ENCODE measurements at regions not wholly inside any gene's neighbourhood (a gene's known extent, or its start where the extent isn't known, plus 50 kb on each side); places are given as distances from the start of the nearest gene placed in this dataset.

DNA sequence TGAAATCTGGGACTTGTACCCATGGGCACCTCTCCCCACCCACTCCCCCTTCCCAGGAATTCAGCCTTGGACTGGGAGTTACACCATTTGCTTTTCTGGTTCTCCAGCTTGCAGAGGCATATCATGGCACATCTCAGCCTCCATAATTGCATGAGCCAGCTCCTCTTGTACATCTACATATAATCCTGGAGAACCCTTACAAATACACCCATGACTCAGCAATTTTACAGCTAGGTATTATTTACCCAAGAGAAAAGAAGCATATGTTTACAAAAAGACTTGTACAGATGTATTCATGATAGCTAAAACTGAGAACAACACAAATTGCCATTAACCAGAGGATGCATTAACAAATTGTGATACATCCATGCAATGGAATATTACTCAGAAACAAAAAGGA is 58.4 kb downstream of the RPLP1 start:
- Histone ChIP-seq H3K4me1 (ENCODE audit: control insufficient read depth, insufficient read depth, low read depth, low read length) (no peaks in the 10 kb centered on the region), H3K9me3 (ENCODE audit: control insufficient read depth, low read length) (no peaks in the 10 kb centered on the region), H2BK12ac (ENCODE audit: low read length in 2 of 2) (no peak overlapping the region), H3K14ac (ENCODE audit: low read length in 2 of 2) (no peak overlapping the region), H3K9ac (ENCODE audit: low read length) (no peak overlapping the region), H3K27ac (ENCODE audit: low read length, poor library complexity, severe bottlenecking) (no peak overlapping the region), H3K23ac (ENCODE audit: low read length in 2 of 2) (no peak overlapping the region), H2BK5ac (ENCODE audit: low read depth, low read length, poor library complexity, severe bottlenecking) (no peak overlapping the region), H2AK5ac (ENCODE audit: low read length, severe bottlenecking) (no peak overlapping the region), H3K27me3 (ENCODE audit: control insufficient read depth in 1 of 2, insufficient read depth in 1 of 2, low read length in 2 of 2) (peaks cover 25 to 33% of the 10 kb centered on the region in 2 experiments), H3K79me1 (replicated peaks; ENCODE audit: low read length, poor library complexity, severe bottlenecking) (no peaks in the 10 kb centered on the region), H3K36me3 (ENCODE audit: control insufficient read depth in 1 of 2, insufficient read depth in 2 of 2, low read depth in 1 of 2, low read length in 2 of 2) (no peaks in the 10 kb centered on the region), H2BK120ac (ENCODE audit: low read depth, low read length) (no peak overlapping the region), H3K4me2 (ENCODE audit: low read length, poor library complexity, severe bottlenecking) (no peak overlapping the region), H4K8ac (ENCODE audit: low read length) (no peak overlapping the region), H3K4me3 (ENCODE audit: insufficient read depth in 1 of 2, low read depth in 1 of 2, low read length in 2 of 2) (no peak overlapping the region), H4K91ac (ENCODE audit: low read length) (no peak overlapping the region), H2BK15ac (ENCODE audit: low read depth, poor library complexity, severe bottlenecking) (no peak overlapping the region), H2AFZ (ENCODE audit: low read depth, low read length) (no peak overlapping the region), H3K4ac (ENCODE audit: low read depth in 1 of 2, low read length in 2 of 2) (no peak overlapping the region), H3K18ac (ENCODE audit: low read depth in 1 of 2, low read length in 2 of 2) (no peak overlapping the region)
- DNase-seq: no peak

DNA sequence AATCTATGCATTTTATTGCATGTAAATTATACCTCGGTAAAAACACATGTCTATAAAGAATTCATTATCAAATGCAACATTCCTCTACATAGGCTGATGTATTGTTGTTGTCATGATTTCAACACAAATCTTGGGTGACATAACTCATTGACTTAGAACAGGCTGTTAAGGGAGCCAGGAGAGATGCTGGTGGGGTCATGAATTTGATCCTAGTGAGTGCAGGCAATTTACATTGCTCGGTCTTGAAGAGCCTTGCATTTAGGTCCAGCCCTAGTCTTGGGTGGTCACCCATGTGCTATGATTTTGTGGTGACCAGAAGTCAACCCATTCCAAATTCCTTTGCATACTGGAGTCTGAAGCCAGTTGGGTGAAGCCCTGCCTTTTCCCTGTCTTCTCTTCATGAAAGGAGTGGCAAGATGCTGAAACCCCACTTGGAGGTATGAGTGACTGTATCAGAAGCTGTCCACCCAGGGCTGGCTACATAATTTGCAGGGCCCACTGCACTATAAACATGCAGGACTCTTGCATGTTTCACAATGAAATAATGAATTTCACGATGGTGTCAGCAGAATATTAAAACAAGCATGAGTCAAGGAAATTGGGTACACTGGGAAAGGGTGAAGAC is 59.2 kb downstream of the RPLP1 start:
- Histone ChIP-seq H4K8ac (ENCODE audit: low read length) (no peak overlapping the region), H3K4ac (ENCODE audit: low read depth in 1 of 2, low read length in 2 of 2) (no peak overlapping the region), H2AFZ (ENCODE audit: low read depth, low read length) (no peak overlapping the region), H3K18ac (ENCODE audit: low read depth in 1 of 2, low read length in 2 of 2) (no peak overlapping the region), H3K9me3 (ENCODE audit: control insufficient read depth, low read length) (no peaks in the 10 kb centered on the region), H3K9ac (ENCODE audit: low read length) (no peak overlapping the region), H4K91ac (ENCODE audit: low read length) (no peak overlapping the region), H2AK5ac (ENCODE audit: low read length, severe bottlenecking) (no peak overlapping the region), H3K36me3 (ENCODE audit: control insufficient read depth in 1 of 2, insufficient read depth in 2 of 2, low read depth in 1 of 2, low read length in 2 of 2) (no peaks in the 10 kb centered on the region), H3K4me2 (ENCODE audit: low read length, poor library complexity, severe bottlenecking) (no peak overlapping the region), H3K27me3 (ENCODE audit: control insufficient read depth in 1 of 2, insufficient read depth in 1 of 2, low read length in 2 of 2) (peaks cover 23 to 35% of the 10 kb centered on the region in 2 experiments), H3K4me3 (ENCODE audit: insufficient read depth in 1 of 2, low read depth in 1 of 2, low read length in 2 of 2) (no peak overlapping the region), H2BK5ac (ENCODE audit: low read depth, low read length, poor library complexity, severe bottlenecking) (no peak overlapping the region), H2BK15ac (ENCODE audit: low read depth, poor library complexity, severe bottlenecking) (no peak overlapping the region), H3K27ac (ENCODE audit: low read length, poor library complexity, severe bottlenecking) (no peak overlapping the region), H3K79me1 (replicated peaks; ENCODE audit: low read length, poor library complexity, severe bottlenecking) (no peaks in the 10 kb centered on the region), H3K4me1 (ENCODE audit: control insufficient read depth, insufficient read depth, low read depth, low read length) (no peaks in the 10 kb centered on the region), H2BK120ac (ENCODE audit: low read depth, low read length) (no peak overlapping the region), H2BK12ac (ENCODE audit: low read length in 2 of 2) (no peak overlapping the region), H3K14ac (ENCODE audit: low read length in 2 of 2) (no peak overlapping the region), H3K23ac (ENCODE audit: low read length in 2 of 2) (no peak overlapping the region)
- DNase-seq: no peak
- WGBS: 76% methylated on average over 2 of the region's 3 CpGs

DNA sequence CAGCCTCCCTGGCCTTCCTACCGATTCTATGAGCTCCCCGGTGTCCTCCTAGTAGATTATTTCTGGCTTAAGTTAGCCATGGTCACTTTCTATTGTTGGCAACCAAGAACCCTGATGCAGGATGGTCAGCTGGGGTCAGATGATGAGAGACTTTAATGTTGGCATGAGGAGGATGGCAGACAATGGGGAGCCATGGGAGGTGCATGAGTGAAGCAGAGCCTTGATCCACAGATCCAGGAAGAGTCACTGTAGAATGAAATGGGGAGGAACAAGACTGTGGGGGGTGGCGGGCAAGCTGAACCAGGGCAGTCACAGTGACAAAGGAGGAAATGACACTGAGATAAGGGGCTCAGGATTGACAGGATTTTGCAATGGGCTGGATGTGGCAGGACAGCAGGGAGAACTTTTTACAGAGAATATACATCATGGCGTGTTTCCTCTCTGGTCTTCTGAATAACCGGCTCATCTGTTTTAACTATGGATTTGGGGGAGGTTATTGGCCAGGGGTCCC is 60.9 kb downstream of the RPLP1 start:
- H3K79me1 ChIP-seq (replicated peaks; ENCODE audit: low read length, poor library complexity, severe bottlenecking): no peaks in the 10 kb centered on the region
- H3K27ac ChIP-seq (ENCODE audit: low read length, poor library complexity, severe bottlenecking): no peak overlapping the region
- no peak overlapping the region for H3K9ac ChIP-seq (ENCODE audit: low read length)
- no peak overlapping the region for H2AFZ ChIP-seq (ENCODE audit: low read depth, low read length)
- H3K4me1 ChIP-seq (ENCODE audit: control insufficient read depth, insufficient read depth, low read depth, low read length): no peaks in the 10 kb centered on the region
- H3K23ac ChIP-seq (ENCODE audit: low read length in 2 of 2): no peak overlapping the region
- H4K91ac ChIP-seq (ENCODE audit: low read length): no peak overlapping the region
- H3K4me2 ChIP-seq (ENCODE audit: low read length, poor library complexity, severe bottlenecking): no peak overlapping the region
- no peak overlapping the region for H2BK120ac ChIP-seq (ENCODE audit: low read depth, low read length)
- no peak overlapping the region for H2AK5ac ChIP-seq (ENCODE audit: low read length, severe bottlenecking)
- no peak overlapping the region for H2BK15ac ChIP-seq (ENCODE audit: low read depth, poor library complexity, severe bottlenecking)
- H3K9me3 ChIP-seq (ENCODE audit: control insufficient read depth, low read length): no peaks in the 10 kb centered on the region
- H2BK5ac ChIP-seq (ENCODE audit: low read depth, low read length, poor library complexity, severe bottlenecking): no peak overlapping the region
- no peak overlapping the region for H4K8ac ChIP-seq (ENCODE audit: low read length)
- WGBS: 83% methylated on average over 5 of the region's 5 CpGs
- H3K36me3 ChIP-seq (ENCODE audit: control insufficient read depth in 1 of 2, insufficient read depth in 2 of 2, low read depth in 1 of 2, low read length in 2 of 2): no peaks in the 10 kb centered on the region
- DNase-seq: no peak
- H3K14ac ChIP-seq (ENCODE audit: low read length in 2 of 2): no peak overlapping the region
- no peak overlapping the region for H2BK12ac ChIP-seq (ENCODE audit: low read length in 2 of 2)
- no peak overlapping the region for H3K4ac ChIP-seq (ENCODE audit: low read depth in 1 of 2, low read length in 2 of 2)
- H3K27me3 ChIP-seq (ENCODE audit: control insufficient read depth in 1 of 2, insufficient read depth in 1 of 2, low read length in 2 of 2): peaks cover 30 to 34% of the 10 kb centered on the region in 2 experiments
- H3K4me3 ChIP-seq (ENCODE audit: insufficient read depth in 1 of 2, low read depth in 1 of 2, low read length in 2 of 2): no peak overlapping the region
- no peak overlapping the region for H3K18ac ChIP-seq (ENCODE audit: low read depth in 1 of 2, low read length in 2 of 2)

DNA sequence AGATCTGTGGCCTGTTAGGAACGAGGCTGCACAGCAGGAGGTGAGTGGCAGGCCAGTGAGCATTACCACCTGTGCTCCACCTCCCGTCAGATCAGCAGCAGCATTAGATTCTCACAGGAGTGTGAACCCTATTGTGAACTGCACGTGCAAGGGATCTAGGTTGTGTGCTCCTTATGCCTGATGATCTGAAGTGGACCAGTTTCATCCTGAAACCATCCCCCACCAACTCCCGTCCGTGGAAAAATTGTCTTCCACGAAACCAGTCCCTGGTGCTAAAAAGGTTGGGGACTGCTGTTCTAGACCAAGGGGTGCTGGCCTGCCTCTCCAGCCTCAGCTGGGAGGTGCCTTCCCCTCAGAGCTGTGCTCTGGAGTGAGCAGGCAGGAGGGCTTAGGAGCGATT is 61.4 kb downstream of the RPLP1 start:
- Histone ChIP-seq H2BK5ac (ENCODE audit: low read depth, low read length, poor library complexity, severe bottlenecking) (no peak overlapping the region), H3K4ac (ENCODE audit: low read depth in 1 of 2, low read length in 2 of 2) (no peak overlapping the region), H4K8ac (ENCODE audit: low read length) (no peak overlapping the region), H4K91ac (ENCODE audit: low read length) (no peak overlapping the region), H2AK5ac (ENCODE audit: low read length, severe bottlenecking) (no peak overlapping the region), H3K18ac (ENCODE audit: low read depth in 1 of 2, low read length in 2 of 2) (no peak overlapping the region), H2BK15ac (ENCODE audit: low read depth, poor library complexity, severe bottlenecking) (no peak overlapping the region), H3K9me3 (ENCODE audit: control insufficient read depth, low read length) (no peaks in the 10 kb centered on the region), H2AFZ (ENCODE audit: low read depth, low read length) (no peak overlapping the region), H3K9ac (ENCODE audit: low read length) (no peak overlapping the region), H3K23ac (ENCODE audit: low read length in 2 of 2) (no peak overlapping the region), H3K27ac (ENCODE audit: low read length, poor library complexity, severe bottlenecking) (no peak overlapping the region), H3K27me3 (ENCODE audit: control insufficient read depth in 1 of 2, insufficient read depth in 1 of 2, low read length in 2 of 2) (peaks cover 30 to 38% of the 10 kb centered on the region in 2 experiments), H3K4me2 (ENCODE audit: low read length, poor library complexity, severe bottlenecking) (no peak overlapping the region), H2BK120ac (ENCODE audit: low read depth, low read length) (no peak overlapping the region), H3K4me1 (ENCODE audit: control insufficient read depth, insufficient read depth, low read depth, low read length) (no peaks in the 10 kb centered on the region), H3K79me1 (replicated peaks; ENCODE audit: low read length, poor library complexity, severe bottlenecking) (no peaks in the 10 kb centered on the region), H3K14ac (ENCODE audit: low read length in 2 of 2) (no peak overlapping the region), H3K4me3 (ENCODE audit: insufficient read depth in 1 of 2, low read depth in 1 of 2, low read length in 2 of 2) (no peak overlapping the region), H2BK12ac (ENCODE audit: low read length in 2 of 2) (no peak overlapping the region), H3K36me3 (ENCODE audit: control insufficient read depth in 1 of 2, insufficient read depth in 2 of 2, low read depth in 1 of 2, low read length in 2 of 2) (no peaks in the 10 kb centered on the region)
- 64% methylated on average over 6 of the region's 7 CpGs for WGBS
- DNase-seq: no peak
